ENCODE measurements at regions not wholly inside any gene's neighbourhood (a gene's known extent, or its start where the extent isn't known, plus 50 kb on each side); places are given as distances from the start of the nearest gene placed in this dataset.

GRCh38 chr10:29841724-29842649 is 207.2 kb upstream of the SVIL start:
- Histone ChIP-seq H3K9ac (no peak overlapping the region), H3K36me3 (replicated peaks in 1 of 2; ENCODE audit: control insufficient read depth in 1 of 2, insufficient read depth in 2 of 2, low read length in 1 of 2) (no peaks in the 10 kb centered on the region), H3K9me3 (no peaks in the 10 kb centered on the region), H3K27me3 (ENCODE audit: insufficient read depth) (no peaks in the 10 kb centered on the region), H4K20me1 (ENCODE audit: insufficient read depth) (no peaks in the 10 kb centered on the region), H3K27ac (ENCODE audit: low read depth in 2 of 2, low read length in 1 of 2) (peak overlapping the region; percentile 28 to 74; a peak in 3 of 4 replicates), H3K4me3 (ENCODE audit: low read depth in 2 of 2, low read length in 1 of 2) (no peak overlapping the region), H3F3A (replicated peaks; ENCODE audit: insufficient read depth) (no peaks in the 10 kb centered on the region), H3K79me2 (ENCODE audit: insufficient read depth) (no peaks in the 10 kb centered on the region), H3K4me2 (no peak overlapping the region), H2AFZ (ENCODE audit: low read depth) (no peak overlapping the region), H3K9me2 (no peaks in the 10 kb centered on the region), H3K4me1 (ENCODE audit: control insufficient read depth in 1 of 2, insufficient read depth in 2 of 2, low read depth in 1 of 2, low read length in 1 of 2) (peaks cover 0 to 36% of the 10 kb centered on the region in 2 experiments; a peak in 2 of 4 replicates)
- ChIA-PET POLR2A (no interaction called here), CTCF (interaction anchor here (0.5 to 1.3 kb wide), 5 partner anchors 12 to 294 kb away, joined by 3 to 6 read pairs (median 3); no protein-coding TSS in a partner anchor)
- DNase-seq: peak; percentile 77
- WGBS (ENCODE audit: low lambda C conversion rate): 81% methylated on average over 11 of the region's 16 CpGs
- TF ChIP-seq, protein P1, sequence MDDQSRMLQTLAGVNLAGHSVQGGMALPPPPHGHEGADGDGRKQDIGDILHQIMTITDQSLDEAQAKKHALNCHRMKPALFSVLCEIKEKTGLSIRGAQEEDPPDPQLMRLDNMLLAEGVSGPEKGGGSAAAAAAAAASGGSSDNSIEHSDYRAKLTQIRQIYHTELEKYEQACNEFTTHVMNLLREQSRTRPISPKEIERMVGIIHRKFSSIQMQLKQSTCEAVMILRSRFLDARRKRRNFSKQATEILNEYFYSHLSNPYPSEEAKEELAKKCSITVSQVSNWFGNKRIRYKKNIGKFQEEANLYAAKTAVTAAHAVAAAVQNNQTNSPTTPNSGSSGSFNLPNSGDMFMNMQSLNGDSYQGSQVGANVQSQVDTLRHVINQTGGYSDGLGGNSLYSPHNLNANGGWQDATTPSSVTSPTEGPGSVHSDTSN (IDR thresholded peaks at IDR 0.05): no peak
- TF ChIP-seq EZH2phosphoT487 (IDR thresholded peaks at IDR 0.05; ENCODE audit: borderline replicate concordance, low read depth): no peak
- peak in 1 of 2 experiments; percentile 65; a peak in 1 of 4 replicates for TF ChIP-seq EP300 (IDR thresholded peaks at IDR 0.05; ENCODE audit: borderline replicate concordance in 1 of 2, low read depth in 1 of 2, low read length in 1 of 2)
- TF ChIP-seq, protein P2, sequence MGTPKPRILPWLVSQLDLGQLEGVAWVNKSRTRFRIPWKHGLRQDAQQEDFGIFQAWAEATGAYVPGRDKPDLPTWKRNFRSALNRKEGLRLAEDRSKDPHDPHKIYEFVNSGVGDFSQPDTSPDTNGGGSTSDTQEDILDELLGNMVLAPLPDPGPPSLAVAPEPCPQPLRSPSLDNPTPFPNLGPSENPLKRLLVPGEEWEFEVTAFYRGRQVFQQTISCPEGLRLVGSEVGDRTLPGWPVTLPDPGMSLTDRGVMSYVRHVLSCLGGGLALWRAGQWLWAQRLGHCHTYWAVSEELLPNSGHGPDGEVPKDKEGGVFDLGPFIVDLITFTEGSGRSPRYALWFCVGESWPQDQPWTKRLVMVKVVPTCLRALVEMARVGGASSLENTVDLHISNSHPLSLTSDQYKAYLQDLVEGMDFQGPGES (IDR thresholded peaks at IDR 0.05; ENCODE audit: low read depth, low read length): no peak
- TF ChIP-seq SMC3 (IDR thresholded peaks at IDR 0.05; ENCODE audit: low read depth, low read length): no peak
- TF ChIP-seq SIN3A (IDR thresholded peaks at IDR 0.05; ENCODE audit: borderline replicate concordance, low read depth, low read length): no peak
- peak; percentile 37; the same call in 1 of the 2 replicates for TF ChIP-seq GATA2 (CRISPR knock-in tag; IDR thresholded peaks at IDR 0.05)
- no peak for TF ChIP-seq MEF2A (IDR thresholded peaks at IDR 0.05; ENCODE audit: borderline replicate concordance, low read depth)
- peak; percentile 76; the same call in 1 of the 2 replicates for TF ChIP-seq MXI1 (IDR thresholded peaks at IDR 0.05; ENCODE audit: low read depth, low read length)
- TF ChIP-seq, protein P3, sequence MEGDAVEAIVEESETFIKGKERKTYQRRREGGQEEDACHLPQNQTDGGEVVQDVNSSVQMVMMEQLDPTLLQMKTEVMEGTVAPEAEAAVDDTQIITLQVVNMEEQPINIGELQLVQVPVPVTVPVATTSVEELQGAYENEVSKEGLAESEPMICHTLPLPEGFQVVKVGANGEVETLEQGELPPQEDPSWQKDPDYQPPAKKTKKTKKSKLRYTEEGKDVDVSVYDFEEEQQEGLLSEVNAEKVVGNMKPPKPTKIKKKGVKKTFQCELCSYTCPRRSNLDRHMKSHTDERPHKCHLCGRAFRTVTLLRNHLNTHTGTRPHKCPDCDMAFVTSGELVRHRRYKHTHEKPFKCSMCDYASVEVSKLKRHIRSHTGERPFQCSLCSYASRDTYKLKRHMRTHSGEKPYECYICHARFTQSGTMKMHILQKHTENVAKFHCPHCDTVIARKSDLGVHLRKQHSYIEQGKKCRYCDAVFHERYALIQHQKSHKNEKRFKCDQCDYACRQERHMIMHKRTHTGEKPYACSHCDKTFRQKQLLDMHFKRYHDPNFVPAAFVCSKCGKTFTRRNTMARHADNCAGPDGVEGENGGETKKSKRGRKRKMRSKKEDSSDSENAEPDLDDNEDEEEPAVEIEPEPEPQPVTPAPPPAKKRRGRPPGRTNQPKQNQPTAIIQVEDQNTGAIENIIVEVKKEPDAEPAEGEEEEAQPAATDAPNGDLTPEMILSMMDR (IDR thresholded peaks at IDR 0.05): 0 out of 2 replicates have a peak, but pooled peaks have one; percentile 9
- TF ChIP-seq FOXJ3 (CRISPR knock-in tag; IDR thresholded peaks at IDR 0.05): peak; percentile 92; the same call in 1 of the 2 replicates
- TF ChIP-seq RFX5 (IDR thresholded peaks at IDR 0.05; ENCODE audit: low read length): no peak
- no peak for TF ChIP-seq JUND (IDR thresholded peaks at IDR 0.05)
- no peak for TF ChIP-seq GABPA (IDR thresholded peaks at IDR 0.05; ENCODE audit: low read depth)
- no peak for TF ChIP-seq POLR2AphosphoS5 (IDR thresholded peaks at IDR 0.05; ENCODE audit: low read depth, low read length)
- TF ChIP-seq TAF1 (IDR thresholded peaks at IDR 0.05; ENCODE audit: borderline replicate concordance, low read depth, low read length): no peak
- TF ChIP-seq, protein P4, sequence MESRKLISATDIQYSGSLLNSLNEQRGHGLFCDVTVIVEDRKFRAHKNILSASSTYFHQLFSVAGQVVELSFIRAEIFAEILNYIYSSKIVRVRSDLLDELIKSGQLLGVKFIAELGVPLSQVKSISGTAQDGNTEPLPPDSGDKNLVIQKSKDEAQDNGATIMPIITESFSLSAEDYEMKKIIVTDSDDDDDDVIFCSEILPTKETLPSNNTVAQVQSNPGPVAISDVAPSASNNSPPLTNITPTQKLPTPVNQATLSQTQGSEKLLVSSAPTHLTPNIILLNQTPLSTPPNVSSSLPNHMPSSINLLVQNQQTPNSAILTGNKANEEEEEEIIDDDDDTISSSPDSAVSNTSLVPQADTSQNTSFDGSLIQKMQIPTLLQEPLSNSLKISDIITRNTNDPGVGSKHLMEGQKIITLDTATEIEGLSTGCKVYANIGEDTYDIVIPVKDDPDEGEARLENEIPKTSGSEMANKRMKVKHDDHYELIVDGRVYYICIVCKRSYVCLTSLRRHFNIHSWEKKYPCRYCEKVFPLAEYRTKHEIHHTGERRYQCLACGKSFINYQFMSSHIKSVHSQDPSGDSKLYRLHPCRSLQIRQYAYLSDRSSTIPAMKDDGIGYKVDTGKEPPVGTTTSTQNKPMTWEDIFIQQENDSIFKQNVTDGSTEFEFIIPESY (IDR thresholded peaks at IDR 0.05; ENCODE audit: borderline replicate concordance, low read depth): no peak
- no peak for TF ChIP-seq YY1 (IDR thresholded peaks at IDR 0.05; ENCODE audit: low read depth)
- TF ChIP-seq TEAD4 (IDR thresholded peaks at IDR 0.05; ENCODE audit: borderline replicate concordance, insufficient read depth): no peak
- no peak for TF ChIP-seq USF2 (IDR thresholded peaks at IDR 0.05; ENCODE audit: borderline replicate concordance, low read depth, low read length)
- TF ChIP-seq CHD2 (IDR thresholded peaks at IDR 0.05; ENCODE audit: low read length, partially characterized antibody): peak; percentile 64
- no peak for TF ChIP-seq NRF1 (IDR thresholded peaks at IDR 0.05; ENCODE audit: low read depth, low read length)
- no peak for TF ChIP-seq ELF1 (IDR thresholded peaks at IDR 0.05)
- TF ChIP-seq RAD21 (IDR thresholded peaks at IDR 0.05; ENCODE audit: low read length): peak; percentile 1; the same call in 1 of the 2 replicates

All from SK-N-SH (cell line).